GM21447 (cell line): ENCODE measurements at regions not wholly inside any gene's neighbourhood (a gene's known extent, or its start where the extent isn't known, plus 50 kb on each side); places are given as distances from the start of the nearest gene placed in this dataset.
A peak's percentile ranks its signal among the peaks of the same experiment; 100 is the strongest.

Source experiments
- ATAC-seq: cut with Tn5 transposase; IDR thresholded peaks from one replicate; pipeline ENCODE4 v1.9.1; 2021; ENCODE audit not compliant: unreplicated experiment

DNA sequence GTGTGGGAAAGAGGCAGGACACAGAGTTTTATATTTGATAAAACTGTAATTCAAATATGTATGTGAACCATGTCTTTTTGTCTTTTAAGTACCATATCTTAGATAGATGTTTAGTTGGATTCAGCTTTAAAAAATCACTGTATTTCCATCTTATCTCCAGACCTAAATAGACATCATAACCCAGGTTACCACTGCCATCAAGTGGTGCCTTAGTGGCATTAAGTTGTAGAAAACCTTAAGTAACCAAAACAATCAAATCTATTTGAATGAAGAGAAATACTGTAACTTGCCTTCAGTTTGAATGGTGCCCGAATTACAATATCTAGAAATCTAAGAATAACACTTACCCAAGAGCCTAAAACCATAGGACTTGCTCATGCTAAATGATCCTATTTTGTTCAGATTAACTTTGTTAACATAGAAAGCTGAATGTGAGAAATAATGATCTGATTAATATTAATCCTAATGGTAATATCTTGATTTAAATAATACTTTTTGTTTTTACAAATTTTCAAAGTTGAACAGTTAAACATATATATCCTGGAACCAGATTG, 92.5 kb upstream of the MAP2 start:
- ATAC-seq, result no peak

DNA sequence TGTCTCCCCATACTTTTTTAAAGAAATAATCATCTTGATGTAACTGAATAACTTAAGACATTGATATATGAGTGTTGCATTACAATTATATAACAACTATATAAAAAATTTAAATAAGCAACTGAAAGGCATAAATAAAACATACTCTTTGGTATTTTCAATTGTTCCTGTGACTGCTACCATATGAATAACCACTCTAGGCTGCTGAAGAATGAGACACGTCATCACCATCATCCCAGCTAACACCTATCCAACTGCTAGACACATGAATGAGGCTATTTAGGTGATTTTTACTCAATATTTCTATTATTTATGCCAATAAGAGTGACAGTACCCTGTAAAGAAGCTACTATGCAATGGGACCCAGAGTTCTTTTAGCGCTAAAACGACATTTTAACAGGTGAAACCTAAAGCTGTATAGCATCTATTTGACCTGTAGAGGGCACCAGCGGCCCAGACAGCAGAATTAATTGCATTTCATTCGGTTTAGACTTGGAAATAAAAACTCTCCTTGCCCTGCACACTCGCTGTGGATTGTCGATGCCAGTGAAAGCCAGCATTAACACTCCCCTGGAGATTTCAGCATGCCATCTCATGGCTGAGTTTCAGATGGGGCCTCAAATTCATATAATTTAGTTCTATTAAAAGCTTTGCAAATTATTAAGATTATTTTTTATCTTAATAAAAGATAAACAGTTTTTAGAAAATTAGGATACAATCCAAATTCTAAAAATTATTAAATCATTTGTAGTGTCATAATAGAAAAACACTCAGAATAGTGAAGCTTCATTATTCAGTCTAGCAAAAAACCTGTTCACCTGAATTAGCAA, 89.4 kb upstream of the MAP2 start:
- ATAC-seq, result peak; percentile 79

DNA sequence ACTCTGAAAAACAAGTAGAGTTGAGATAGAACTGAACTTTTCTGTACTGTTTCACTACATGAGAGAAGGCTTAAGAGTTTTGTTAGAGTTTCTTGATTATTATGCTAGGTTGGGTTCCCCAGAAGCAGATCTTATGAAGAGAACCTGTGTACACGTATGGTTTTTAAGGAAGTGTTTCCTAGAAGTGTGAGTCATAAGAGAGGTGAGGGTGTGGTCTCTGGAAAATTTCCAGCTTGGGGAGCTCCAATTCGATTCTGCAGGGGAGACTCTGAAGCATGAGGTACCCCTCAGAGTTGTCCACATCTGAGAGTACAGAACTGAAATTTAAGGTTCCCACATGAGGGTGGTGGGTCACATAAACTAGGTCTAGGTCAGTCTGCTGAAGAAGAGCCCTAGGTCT, 83.3 kb upstream of the MAP2 start:
- ATAC-seq, result no peak

DNA sequence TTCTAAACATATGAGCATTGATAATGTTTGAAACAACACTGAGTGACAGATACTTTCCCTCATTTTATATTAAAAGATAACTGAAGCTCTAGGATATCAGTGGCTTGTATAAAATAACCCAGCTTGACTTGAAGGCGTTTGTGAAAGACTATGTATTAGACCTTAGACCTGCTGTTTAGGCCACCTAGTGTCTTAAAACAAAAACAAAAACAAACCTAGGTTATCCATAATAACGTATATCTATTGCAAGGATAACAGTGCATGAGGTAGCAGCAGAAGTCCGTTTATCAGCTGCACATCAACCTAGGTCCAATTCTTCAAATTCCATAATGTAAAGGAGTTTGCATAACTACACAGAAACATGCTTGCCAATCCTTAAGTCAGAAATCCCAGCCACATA, 79.5 kb upstream of the MAP2 start:
- no peak for ATAC-seq

DNA sequence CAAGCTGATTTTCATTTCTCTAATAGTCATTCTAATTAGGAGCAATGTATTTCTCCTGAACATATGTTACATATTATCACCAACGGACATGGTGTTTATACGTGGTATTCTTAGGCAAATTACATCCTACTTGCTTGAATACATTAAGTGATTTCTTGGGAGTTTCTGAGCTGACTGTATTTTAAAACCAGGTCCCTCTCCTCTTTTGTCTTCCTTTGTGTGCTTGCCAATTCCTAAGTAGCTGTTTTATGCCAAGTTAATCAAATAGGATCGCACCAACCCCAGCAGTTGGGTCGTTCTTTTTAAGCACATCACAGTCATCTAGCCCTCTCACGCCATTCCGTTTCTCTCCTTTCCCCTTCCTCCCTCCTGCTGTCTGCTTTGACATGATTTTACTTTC, 75.4 kb upstream of the MAP2 start:
- no peak for ATAC-seq

DNA sequence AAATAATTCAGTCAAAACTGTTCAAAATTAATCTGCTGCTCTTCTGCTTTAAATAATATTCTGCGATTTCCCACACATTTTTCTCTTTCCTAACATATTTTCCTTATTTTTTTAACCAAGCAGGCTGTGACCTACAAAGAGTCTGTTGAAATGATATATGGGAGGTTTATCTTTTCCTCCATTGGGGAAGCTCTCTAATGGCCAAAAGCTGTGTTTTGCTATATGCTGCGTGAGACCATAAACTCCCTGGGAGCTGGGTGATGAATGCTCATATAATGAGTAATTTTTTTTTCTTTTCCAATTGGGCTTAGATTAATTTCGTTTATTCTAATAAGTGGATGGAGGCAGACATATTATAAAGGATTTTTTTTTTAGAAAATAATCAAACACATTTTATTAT, 72.2 kb upstream of the MAP2 start:
- ATAC-seq, result no peak

DNA sequence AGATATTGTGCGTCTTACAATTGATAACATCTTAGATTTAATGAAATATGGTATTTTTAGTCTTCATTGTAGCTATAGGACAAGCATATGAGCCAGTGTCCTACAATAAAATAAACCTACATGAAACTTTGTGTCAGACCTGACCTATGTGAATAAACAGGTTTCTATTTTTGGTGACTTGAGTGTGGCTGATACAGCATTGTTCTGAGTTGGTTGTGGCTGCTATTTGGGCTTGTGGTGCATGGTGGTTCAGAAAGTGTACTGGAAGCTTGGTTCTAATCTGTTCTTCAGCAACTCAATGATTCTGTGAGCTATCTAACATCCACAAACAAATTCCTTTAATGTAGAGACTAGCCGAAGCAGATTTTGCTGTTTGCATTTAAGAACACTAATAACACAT, 64.9 kb upstream of the MAP2 start:
- ATAC-seq, result no peak

DNA sequence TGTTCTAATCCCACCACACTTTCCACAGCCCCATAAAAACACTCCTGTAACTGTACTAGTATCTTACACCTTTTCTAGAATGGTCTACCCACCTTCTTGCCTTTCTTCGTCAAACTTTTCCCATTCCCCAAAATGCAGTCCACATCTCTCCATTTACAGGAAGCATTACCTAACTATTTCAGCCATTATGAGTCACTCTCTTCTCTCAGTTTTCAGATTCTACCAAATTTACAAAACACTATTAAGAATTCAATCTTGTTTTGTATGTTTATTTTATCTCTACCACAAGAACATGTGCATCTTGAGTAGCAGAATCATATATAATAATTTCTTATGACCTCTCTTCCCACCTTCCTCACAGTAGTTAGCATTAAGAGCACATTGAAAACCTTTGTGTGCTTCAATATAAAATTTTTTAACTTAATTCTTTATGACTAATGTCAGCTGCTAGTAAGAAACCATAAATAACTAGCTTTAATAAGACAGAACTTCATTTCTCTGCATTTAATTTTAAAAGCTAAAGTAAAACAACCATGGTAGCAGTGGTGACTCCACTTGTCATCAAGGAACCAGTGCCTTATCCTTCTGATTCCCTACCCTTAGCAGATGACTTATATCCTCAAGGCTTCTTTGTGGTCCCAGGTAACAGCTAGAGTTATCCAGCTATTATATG, 56.6 kb upstream of the MAP2 start:
- ATAC-seq, result no peak

DNA sequence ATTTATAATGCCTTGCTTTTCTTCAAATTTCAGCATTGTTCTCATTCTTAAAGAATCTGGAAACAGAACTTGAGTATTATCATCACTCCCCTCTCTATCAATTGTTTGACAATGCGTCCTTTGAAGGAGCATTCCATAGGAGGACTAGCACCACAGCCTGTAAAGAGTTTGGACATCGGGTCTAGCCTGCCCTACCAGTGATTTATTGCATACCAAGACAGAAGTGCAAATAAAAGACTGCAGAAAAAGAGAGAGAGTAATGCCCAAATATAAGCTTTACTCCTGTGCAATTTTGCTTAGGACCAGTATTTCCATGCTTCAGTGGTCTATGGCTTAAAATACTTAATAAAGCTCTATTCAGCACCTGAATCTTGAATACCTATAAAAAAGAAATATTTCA, 55.4 kb upstream of the MAP2 start:
- no peak for ATAC-seq

DNA sequence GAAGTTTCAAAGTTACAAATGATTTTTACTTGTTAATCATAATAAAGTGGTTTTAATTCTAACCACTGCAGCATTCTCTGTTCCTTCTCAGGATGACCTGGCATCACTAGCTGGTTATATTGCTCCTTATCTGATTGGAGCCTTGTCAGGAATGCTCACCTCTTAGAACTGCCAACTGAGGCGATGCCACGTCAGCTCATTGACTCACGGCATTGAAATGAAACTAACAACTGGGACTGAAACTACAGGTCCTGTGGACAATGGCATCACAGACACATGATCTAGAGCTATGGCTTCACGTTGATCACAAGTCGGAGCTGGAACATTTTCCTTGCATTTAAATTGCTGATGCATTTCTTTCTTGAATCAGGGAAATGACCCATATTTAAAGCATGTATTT, 54.9 kb upstream of the MAP2 start:
- ATAC-seq, result no peak

DNA sequence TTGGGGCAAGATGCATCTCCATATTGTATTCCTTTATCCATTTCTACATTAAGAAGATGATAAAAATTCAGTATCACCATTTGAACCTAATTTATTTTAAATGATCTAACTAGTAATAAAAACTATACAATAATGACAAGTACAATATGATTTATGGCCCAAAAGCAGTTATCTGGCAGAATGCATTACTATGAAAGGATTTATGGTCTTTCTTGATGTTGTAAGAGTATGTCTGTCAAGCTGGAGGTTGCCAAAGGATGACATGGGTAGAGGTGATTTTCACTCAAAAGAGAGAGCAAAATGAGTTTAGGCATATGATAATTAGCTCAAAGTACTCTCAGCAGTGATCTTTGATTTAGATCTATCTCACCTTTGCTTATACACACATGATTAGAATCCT, 54.2 kb upstream of the MAP2 start:
- no peak for ATAC-seq

DNA sequence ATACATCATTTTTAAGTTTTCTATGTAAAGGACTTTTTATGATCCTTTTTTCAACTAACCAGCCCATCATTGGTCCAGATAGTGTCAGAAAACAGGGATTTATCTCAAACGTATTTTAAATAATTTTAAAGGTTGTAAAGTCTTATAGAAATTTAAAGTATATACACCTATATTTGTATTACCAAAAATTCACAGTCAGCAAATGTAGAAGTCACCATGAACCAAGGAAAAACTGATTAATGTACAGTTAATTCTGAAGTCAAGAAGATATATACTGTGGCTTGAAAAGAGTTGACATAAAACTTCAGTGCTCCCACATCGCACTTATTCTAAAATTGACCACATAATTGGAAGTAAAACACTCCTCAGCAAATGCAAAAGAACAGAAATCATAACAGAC, 52.4 kb upstream of the MAP2 start:
- no peak for ATAC-seq
